Lung microvascular endothelial cell (primary cell): ENCODE measurements at regions not wholly inside any gene's neighbourhood (a gene's known extent, or its start where the extent isn't known, plus 50 kb on each side); places are given as distances from the start of the nearest gene placed in this dataset.

Experiments
- DNase-seq, 2 donors: peaks; one replicate each; pipeline versions ENCODE4 v3.0.0 to v3.0.0-alpha.2; 2010; ENCODE audit warnings: low read depth in 2 of 2

DNA sequence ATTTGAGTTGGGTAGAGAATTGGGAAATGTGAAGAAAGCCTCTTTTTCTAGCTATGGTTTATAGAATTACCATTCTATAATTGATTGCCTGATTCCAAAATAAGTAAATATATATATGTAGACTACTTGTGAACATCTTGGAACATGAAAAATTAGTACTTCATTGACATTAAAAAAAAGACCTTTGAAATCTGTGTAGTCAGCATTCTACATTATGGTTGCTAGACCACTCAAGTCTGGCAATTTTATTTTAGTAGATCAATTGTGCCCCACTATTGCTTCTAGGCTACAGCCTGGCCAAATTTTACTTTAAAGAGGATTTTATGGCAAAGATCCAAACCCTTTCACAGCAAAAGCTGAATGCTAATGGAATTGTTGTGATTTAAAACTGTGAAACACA is 279.8 kb downstream of the IKZF2 start:
- no peak for DNase-seq

DNA sequence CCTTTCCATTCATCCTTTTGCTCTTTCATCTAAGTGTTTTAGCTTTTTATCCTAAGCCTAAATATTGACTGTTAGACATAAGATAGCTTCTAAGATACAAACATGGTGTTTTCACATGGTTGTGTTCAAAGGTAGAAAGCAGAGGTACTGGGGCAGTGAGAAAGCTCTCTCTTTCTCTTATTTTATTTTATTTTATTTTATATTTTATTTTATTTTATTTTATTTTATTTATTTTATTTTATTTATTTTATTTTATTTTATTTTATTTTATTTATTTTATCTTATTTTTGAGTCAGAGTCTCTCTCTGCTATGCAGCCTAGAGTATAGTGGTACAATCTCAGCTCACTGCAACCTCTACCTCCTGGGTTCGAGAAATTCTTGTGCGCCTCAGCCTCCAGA is 287.2 kb downstream of the IKZF2 start:
- DNase-seq = no peak

DNA sequence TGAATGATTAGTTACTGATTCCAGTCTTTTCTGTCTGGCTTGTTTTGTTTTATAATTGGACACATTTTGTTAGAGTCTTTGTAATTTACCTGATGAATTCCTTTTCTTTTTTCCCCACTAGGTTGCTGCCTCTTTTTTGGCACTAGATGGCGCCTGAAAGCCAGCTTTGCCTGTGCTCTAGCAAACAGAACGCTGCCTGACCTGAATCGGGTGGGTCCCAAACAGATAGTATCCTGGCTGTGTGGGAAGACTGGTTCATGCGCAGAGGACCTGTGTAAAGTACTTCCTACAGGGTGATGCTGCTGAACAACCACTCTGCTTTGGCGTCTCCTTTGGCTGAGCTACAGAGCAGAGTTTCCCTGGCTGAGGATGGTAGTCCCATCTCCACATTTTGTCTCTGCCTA is 288.2 kb downstream of the IKZF2 start:
- peak; percentile 40 to 48 for DNase-seq

DNA sequence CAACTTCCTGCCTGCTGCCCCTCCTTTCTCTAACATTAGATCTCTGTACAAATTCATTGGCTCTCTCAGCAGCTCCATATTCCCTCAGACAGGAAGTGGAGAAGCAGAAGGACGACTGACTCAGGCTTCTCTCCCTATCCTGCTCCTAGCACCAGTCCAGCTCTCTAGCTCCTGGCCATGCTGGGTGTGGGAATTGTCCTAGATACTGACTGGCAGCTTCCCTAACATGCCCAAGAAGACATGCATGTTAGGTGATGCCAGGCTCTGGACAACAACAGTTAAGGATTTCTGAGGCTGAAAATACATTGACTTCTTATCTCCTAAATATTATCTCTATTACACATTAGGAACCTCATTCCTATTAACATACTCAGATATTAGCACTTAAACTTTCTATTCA is 292.9 kb downstream of the IKZF2 start:
- peak in 1 of 2 donors; percentile 22 for DNase-seq

DNA sequence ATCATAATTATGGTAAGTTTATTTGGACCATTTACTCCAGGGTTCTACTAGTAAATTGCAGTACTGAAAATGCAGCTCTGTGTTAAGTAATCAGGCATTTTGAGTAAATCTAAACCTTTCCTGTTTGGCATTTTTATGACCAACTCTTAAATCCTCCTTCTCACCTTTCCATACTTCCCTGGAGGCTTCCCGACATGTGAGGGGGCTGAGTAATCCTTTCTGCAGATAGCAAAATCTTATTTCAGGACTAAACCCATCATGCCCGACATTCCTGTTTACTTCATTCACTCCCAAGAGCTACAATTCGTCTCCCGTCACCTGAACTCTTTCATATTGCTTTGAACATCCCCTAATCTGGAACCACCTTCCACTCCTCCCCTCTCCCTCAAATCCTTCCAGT is 296.6 kb downstream of the IKZF2 start:
- DNase-seq = no peak

DNA sequence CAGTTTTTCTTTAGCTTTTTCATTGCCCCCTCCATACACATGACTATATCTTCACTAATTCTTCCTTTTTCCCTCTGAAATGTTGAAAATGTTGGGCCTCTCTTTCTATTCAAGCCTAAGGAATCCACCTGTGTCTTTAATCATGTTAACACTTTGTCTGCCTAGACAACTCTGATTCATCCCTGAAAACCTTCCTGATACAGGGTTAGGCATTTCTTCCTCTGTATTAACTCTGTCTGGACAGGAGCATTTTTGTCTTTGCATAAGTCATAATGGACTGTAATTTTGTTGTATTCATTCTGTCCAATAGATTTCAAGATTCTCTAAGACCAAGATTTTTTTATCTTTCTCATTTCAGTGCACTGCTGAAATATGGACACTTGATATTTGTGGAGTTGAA is 297.3 kb downstream of the IKZF2 start:
- no peak for DNase-seq

DNA sequence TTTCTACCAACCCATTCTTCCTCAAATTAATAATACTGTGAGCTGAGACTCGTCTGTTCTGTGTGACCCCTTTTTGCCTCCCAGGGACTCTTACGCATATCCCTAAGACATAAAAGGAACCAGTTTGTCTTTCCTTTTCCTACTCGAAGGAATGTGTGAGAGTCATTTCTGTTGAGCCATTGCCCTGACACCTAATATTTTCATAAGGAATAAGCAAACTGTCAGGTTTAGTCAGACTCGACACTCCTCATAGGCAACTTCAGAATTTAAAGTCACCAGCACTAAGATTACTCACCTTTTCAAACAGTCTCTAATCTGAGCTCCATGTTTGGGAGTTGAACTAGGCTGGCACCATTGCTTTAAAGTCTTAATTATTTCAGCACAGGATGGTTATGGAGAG is 305.5 kb downstream of the IKZF2 start:
- DNase-seq = peak in 1 of 2 donors; percentile 93

DNA sequence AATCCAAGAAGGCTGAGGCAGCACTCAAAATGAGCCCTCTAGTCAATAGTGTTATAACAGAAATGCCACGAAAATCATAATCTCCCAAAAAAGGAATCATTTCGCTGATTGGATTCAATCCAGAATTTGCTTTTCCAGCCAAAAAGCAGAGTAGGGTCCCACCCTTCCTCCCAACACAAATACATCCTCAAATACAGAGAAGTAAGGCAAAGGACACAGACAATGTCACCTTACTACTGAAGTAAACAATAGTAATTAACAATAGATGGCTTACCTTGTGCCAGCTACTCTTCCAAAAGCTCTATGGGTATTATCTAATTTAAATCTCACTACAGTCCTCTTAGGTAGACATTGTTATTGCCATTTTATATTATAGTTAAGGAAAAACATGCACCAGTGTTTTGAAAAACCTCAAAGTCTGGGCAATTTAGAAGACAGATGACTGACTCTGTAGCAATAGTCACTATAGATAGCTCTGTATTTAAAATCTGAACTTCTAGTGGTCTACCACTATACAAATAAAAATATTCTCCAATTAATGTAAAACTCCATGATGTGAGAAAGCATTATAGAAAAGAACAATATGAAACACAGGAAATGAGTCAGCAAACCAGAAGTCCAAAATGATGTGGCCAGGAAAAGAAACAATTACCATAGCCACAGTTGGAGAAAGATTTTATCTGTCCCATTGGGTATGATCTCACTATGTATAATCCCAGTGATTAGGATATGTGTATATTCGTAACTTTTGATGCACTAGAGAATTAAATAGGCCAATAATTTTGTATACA is 305.0 kb upstream of the ERBB4 start:
- DNase-seq = peak; percentile 85 to 95

DNA sequence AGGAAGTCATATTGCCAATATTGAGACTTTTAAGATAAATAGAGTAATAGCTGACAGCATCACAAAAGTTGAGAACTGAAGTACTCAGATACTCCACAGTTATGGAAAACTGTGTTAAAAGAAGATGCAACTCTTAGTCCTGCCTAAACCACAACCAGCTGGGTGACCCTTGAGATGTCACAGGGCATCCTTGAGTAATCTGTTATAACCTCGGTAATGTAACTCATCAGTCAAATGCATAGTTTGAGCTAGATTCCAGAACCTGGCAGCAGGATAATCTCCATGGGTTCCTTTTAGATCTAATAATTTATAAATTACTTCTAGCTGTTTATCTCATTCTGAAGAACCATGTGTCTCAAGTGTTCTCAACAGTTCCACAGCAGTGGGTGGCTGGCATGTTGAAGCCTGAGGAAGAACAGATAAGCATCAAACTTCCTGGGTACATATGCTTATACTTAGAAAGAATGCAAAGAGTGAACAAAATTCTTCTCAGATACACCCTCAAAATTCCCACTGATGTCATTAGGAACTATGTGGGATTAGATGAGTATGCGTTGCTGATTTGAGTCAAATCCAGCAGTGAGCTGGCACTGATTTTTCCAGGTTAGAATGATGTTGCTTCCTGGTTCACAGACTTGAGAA is 304.1 kb upstream of the ERBB4 start:
- peak; percentile 3 to 82 for DNase-seq

DNA sequence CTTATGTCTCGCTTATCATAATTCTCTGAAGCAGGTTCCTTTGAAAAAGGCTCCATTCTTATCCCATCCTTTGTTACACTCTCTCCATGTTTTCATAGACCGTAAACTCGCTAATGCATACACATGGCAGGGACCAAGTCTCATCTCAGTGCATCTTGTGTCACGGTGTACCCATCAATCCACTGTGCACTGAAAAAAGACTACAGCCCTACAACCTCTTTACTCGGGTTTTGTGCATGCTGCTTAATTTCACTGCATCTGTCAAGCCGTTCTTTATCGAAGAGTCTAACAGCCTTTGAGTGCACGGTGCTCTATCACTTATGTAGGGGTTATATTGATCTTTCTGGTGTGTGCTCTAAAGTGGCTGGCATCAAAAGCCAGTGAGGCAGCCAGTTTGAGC is 302.9 kb upstream of the ERBB4 start:
- no peak for DNase-seq

DNA sequence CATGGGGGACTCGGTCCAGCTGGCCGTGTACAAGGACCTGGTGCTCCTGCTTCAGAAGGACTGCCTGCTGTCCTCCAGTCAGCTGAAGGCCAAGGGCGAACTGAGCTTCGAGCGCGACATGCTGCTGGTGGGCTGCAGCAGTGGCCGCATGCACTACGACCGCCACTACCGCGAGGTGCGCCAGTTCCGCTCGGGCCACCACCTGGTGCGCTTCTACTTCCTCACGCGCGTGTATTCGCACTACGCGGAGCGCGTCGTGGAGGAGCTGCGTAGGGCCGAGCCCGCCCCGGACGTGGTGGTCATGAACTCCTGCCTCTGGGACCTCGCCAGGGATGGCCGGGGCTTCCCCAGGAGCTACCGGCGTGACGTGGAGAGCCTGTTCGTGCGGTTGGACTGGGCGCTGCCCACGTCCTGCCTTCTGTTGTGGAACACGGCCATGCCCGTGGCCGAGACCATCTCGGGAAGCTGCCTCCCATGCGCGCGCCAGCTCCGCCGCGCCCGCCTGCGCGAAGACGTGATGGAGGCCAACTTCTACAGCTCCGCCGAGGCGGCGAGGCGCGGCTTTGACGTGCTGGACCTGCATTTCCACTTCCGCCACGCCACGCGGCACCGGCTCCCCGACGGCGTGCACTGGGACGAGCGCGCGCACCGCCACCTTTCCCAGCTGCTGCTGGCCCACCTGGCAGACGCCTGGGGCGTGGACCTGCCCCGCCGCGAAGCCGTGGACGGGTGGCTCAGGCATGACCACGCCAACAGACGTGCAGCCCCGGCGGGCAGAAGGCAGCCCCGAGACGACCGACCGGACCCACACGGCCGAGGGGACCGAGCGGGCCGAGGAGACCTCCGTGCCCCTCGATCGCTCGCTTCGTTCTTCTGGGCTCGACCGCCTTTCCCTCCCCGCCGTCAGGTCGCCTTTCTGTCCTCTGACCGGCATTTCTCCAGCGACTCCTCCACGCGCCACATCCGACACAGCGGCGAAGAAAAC is 293.9 kb upstream of the ERBB4 start:
- no peak for DNase-seq

DNA sequence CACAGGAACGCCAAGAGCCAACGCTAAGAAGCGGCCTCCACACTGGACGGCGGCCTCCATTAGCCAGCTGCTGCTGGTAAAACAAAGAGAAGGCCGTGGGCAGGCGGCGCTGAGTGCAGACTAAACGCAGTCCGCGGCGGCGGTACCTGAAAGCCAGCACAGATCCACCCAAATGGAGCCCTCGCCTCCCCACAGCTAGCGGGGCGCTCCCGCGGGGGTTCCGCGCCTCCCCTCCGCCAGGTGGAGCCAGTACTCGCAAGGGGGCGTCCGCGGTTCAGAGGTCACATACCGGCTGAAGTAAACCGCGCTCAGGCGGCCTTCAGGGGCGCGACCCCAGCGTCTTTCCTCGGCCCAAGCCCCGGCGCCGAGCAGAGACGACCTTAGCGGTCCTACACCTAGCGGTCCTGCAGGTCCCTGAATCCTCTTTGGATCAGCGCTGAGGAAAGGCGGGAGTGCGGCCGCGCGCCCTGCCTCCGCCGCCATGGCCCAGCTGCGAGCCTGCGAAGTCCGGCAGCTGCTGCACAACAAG is 293.1 kb upstream of the ERBB4 start:
- no peak for DNase-seq

DNA sequence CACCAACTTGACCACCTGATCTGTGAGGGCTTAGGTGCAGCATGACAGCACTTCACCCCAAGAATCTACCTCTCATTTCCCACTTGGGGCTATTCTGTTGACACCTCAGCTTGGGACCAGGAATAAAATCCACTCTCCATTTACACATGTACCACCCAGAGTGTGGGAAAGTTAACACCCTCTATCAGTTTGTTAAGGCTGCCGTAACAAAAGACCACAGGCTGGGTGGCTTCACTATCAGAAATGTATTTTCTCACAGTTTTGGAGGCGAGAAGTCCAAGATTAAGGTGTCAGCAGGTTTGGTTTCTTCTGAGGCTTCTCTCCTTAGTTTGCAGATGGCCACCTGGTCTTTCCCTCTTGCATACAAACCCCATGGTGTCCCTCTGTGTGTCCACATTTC is 277.7 kb upstream of the ERBB4 start:
- DNase-seq = no peak

DNA sequence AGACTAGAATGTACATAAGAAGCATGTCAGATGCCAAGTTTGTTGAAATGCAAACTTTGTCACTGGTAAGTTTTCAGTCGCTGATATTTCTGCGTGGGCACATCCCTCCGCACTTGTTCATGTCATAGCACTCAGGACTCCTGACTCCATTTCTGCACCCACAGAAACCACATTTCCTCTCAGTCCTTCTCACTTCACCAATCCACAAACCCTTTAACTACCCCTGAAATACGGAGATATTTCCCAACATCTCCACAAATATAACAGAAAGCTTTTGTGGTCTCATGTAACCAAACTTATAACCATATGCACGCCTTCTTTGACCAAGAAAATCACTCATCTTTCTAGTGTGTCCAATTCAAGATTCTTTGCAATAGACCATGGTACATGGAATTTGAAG is 276.9 kb upstream of the ERBB4 start:
- no peak for DNase-seq

DNA sequence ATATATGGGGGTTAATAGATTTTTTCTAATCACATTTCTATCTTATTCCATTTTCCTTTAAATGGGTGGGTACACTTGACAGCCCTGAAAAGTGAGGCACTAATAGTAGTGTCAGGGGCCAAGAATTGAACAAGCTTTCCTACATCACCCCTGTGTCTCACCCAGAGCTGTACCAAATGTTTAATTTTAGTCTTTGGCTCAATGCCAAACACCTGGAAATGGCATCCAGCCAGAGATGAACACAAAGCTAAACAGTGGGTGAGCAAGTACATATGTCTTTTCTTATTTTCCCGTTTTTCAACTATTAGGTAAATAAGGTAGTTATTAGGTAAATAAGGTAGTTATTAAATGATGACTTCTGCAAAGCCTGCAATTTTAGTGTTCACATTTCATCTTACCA is 276.3 kb upstream of the ERBB4 start:
- DNase-seq = no peak

DNA sequence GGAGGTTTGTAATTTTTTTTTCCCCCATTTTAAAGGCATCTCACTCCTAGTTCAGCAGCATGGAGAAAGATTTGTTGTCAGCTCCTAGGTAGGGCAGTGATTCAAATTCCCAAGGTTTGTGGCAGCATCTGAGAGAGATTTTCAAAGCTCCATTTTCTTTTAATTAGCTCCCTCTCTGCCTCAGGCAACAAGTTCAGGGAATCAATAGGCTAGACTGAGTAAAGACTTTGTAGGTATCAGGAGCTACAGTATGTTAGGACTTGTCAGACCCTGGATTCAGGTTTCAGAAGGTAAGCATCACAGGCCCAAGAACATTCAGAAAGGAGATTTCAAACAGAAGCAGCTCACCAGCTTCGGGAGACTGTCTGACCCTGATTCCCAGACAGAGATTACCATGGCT is 273.3 kb upstream of the ERBB4 start:
- DNase-seq = no peak

DNA sequence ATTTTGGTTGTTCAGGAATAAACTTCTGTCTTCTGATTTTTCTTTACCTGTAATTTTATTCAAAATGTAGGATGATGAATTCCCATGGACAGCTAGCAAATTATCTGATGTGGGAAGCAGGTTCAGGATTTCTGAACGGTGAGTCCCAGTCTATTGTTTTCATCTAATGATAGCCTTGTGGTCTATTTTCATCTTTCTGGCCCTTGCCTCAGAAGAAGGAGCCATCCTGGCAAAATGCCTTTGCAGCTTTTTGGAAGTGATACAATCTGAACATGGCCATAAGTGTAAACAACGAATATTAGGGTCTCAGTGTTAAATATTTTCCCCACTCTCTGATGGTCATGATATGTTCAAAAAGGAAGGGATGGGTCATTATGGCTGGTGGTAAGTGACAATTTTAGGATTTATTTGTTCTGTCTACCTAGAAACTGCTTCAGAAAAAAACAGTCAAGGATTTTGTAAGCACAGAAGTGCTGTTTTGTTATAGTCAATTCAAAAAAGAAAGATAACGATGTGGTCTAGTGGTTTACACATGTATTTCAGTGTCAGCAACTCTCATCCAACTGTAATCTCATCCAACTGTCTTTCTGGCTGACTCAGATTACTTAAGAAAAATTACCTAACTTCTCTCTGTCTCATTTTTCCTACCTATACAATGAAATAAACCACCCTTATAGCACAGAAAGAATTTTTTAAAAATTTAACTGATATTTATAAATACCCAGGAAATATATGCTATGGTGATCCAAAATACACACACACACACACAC is 272.6 kb upstream of the ERBB4 start:
- DNase-seq = no peak

DNA sequence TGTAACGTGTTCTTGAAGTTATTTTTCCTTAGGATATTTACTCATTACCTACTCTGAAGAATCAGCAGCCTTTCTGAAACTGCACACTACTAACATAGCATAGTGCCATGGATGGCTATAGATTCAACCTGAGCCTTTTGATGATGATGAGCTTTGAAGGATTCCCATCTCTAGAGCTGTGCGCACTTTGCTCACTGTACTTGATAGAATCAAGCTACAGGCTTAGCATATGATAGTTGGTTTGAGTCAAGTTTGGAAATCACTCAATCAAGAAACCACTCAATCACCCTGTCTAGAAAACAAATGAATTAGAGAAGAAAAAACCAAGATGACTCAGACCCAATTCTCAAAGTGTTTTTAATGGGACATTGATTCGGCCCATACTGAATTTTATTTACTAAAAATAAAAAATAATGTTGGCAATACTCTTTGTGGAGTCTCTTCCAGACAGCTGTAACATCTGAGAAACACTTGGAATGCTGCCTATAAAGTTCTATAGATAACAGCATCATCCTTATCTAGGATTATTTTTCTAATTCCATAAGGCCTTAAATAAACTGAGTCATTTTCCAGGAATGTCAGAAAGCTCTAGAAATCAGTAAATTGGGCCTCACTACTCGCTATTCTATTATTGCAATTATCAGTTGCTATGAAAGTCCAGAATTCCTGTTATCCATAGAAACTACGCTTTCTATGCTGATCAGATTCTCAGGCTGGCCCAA is 259.0 kb upstream of the ERBB4 start:
- DNase-seq = peak in 1 of 2 donors; percentile 6

DNA sequence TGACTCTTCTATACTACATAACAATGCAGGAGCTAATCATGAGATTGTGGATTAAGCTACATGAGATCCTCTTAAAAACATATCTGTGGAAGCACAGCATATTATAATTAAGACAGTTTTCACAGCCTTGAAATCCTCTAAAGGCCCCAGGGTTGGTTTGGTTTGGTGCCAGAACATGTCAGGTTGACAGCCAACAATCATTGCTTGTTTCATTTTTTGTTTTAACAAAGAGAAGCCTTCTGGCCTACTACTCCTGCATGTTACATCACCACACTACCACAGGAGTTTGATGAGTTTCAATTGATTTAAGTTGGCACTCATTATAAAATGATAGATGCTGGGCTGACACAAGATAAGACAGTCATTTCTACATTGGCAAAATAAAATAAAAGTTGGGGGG is 255.9 kb upstream of the ERBB4 start:
- DNase-seq = no peak

DNA sequence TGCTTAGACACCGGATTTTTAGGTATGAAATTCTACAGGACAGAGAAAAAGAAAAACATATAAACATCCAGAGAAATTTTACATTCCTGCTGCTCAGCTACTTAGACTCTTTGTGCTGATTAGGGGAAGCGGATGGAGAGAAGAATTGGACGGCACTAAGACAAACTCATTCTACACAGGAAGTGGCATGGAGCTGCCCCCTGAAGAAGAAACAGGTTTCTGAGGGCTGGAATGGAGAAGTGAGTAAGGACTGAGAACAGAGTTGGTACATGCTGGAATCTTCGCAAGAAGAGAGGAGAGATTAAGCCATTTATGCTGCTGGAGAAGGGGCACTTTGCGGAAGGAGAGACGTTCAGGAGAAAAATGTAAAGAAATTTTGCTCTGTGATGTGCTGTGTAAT is 253.0 kb upstream of the ERBB4 start:
- DNase-seq = no peak
